ENCODE measurements at regions not wholly inside any gene's neighbourhood (a gene's known extent, or its start where the extent isn't known, plus 50 kb on each side); places are given as distances from the start of the nearest gene placed in this dataset.
"Not testable (repeated sequence)": the region's sequence is repeated elsewhere in the genome, so short reads cannot be mapped to it uniquely, and the experiment has no call there.

GRCh38 chr6:137655291-137655690 is 161.1 kb upstream of the OLIG3 start:
- no peak for DNase-seq (ENCODE audit: low read depth)

- no peak for DNase-seq (ENCODE audit: low read depth)
Measured at GRCh38 chr6:137656735-137657134, 162.5 kb upstream of the OLIG3 start.

- DNase-seq (ENCODE audit: low read depth), result no peak
Measured at GRCh38 chr6:137657351-137657911, 163.2 kb upstream of the OLIG3 start.

- no peak for DNase-seq (ENCODE audit: low read depth)
Measured at GRCh38 chr6:137658287-137658686, 164.1 kb upstream of the OLIG3 start.

GRCh38 chr6:137659871-137660270 is 165.7 kb upstream of the OLIG3 start:
- DNase-seq (ENCODE audit: low read depth), result no peak

- no peak for DNase-seq (ENCODE audit: low read depth)
Measured at GRCh38 chr6:137660296-137660731, 166.1 kb upstream of the OLIG3 start.

- peak; percentile 28 for DNase-seq (ENCODE audit: low read depth)
Measured at GRCh38 chr6:137661601-137662000, 167.4 kb upstream of the OLIG3 start.

GRCh38 chr6:137664183-137664582 is 170.0 kb upstream of the OLIG3 start:
- no peak for DNase-seq (ENCODE audit: low read depth)

- no peak for DNase-seq (ENCODE audit: low read depth)
Measured at GRCh38 chr6:137665342-137665934, 171.2 kb upstream of the OLIG3 start.

- DNase-seq (ENCODE audit: low read depth), result no peak
Measured at GRCh38 chr6:137666202-137666774, 172.1 kb upstream of the OLIG3 start.

- no peak for DNase-seq (ENCODE audit: low read depth)
Measured at GRCh38 chr6:137673603-137674002, 179.4 kb upstream of the OLIG3 start.

GRCh38 chr6:137676888-137677287 is 182.7 kb upstream of the OLIG3 start:
- DNase-seq (ENCODE audit: low read depth), result no peak

GRCh38 chr6:137677709-137678108 is 183.5 kb upstream of the OLIG3 start:
- DNase-seq (ENCODE audit: low read depth), result no peak

GRCh38 chr6:137678451-137678850 is 184.3 kb upstream of the OLIG3 start:
- DNase-seq (ENCODE audit: low read depth), result no peak

GRCh38 chr6:137680705-137681346 is 186.2 kb upstream of the TNFAIP3 start:
- DNase-seq (ENCODE audit: low read depth), result no peak

- DNase-seq (ENCODE audit: low read depth), result no peak
Measured at GRCh38 chr6:137681445-137682009, 185.5 kb upstream of the TNFAIP3 start.

- DNase-seq (ENCODE audit: low read depth), result not testable (repeated sequence)
Measured at GRCh38 chr6:137682658-137683057, 184.4 kb upstream of the TNFAIP3 start.

- no peak for DNase-seq (ENCODE audit: low read depth)
Measured at GRCh38 chr6:137683916-137684315, 183.1 kb upstream of the TNFAIP3 start.

GRCh38 chr6:137685798-137686375 is 181.2 kb upstream of the TNFAIP3 start:
- no peak for DNase-seq (ENCODE audit: low read depth)

GRCh38 chr6:137687818-137688217 is 179.2 kb upstream of the TNFAIP3 start:
- DNase-seq (ENCODE audit: low read depth), result no peak

- DNase-seq (ENCODE audit: low read depth), result no peak
Measured at GRCh38 chr6:137688230-137688971, 178.7 kb upstream of the TNFAIP3 start.

- no peak for DNase-seq (ENCODE audit: low read depth)
Measured at GRCh38 chr6:137689377-137689776, 177.7 kb upstream of the TNFAIP3 start.

Data from stimulated activated CD8-positive, alpha-beta memory T cell treated with anti-CD3 and anti-CD28 coated beads, Interleukin-4, amount 100 ng/mL, for 24 hours (primary cell).